ENCODE measurements at regions not wholly inside any gene's neighbourhood (a gene's known extent, or its start where the extent isn't known, plus 50 kb on each side); places are given as distances from the start of the nearest gene placed in this dataset.

GRCh38 chr2:6657855-6658254, 207.9 kb downstream of the CMPK2 start:
- no peak overlapping the region for H3K27ac ChIP-seq
- no peak for DNase-seq
- TF ChIP-seq POLR2A (IDR thresholded peaks at IDR 0.05) (no peak), POLR2AphosphoS5 (IDR thresholded peaks at IDR 0.05) (no peak)
- TF ChIP-seq, protein P1, sequence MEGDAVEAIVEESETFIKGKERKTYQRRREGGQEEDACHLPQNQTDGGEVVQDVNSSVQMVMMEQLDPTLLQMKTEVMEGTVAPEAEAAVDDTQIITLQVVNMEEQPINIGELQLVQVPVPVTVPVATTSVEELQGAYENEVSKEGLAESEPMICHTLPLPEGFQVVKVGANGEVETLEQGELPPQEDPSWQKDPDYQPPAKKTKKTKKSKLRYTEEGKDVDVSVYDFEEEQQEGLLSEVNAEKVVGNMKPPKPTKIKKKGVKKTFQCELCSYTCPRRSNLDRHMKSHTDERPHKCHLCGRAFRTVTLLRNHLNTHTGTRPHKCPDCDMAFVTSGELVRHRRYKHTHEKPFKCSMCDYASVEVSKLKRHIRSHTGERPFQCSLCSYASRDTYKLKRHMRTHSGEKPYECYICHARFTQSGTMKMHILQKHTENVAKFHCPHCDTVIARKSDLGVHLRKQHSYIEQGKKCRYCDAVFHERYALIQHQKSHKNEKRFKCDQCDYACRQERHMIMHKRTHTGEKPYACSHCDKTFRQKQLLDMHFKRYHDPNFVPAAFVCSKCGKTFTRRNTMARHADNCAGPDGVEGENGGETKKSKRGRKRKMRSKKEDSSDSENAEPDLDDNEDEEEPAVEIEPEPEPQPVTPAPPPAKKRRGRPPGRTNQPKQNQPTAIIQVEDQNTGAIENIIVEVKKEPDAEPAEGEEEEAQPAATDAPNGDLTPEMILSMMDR (IDR thresholded peaks at IDR 0.05 in 8 of 11, conservative IDR thresholded peaks at IDR 0.05 in 3 of 11): no peak
- H3K4me1 ChIP-seq: no peaks in the 10 kb centered on the region
- no peaks in the 10 kb centered on the region for H3K27me3 ChIP-seq (replicated peaks in 1 of 7)
- no peaks in the 10 kb centered on the region for H3K9me3 ChIP-seq
- H3K4me3 ChIP-seq: no peak overlapping the region
- H3K36me3 ChIP-seq: no peaks in the 10 kb centered on the region
- WGBS, 5 donors: 61 to 77% (median 65%) methylated on average over 5 of the region's 5 CpGs
- intact Hi-C loops (cut with DNase I; ENCODE audit: low total_unique reads): no loop called here

DNA sequence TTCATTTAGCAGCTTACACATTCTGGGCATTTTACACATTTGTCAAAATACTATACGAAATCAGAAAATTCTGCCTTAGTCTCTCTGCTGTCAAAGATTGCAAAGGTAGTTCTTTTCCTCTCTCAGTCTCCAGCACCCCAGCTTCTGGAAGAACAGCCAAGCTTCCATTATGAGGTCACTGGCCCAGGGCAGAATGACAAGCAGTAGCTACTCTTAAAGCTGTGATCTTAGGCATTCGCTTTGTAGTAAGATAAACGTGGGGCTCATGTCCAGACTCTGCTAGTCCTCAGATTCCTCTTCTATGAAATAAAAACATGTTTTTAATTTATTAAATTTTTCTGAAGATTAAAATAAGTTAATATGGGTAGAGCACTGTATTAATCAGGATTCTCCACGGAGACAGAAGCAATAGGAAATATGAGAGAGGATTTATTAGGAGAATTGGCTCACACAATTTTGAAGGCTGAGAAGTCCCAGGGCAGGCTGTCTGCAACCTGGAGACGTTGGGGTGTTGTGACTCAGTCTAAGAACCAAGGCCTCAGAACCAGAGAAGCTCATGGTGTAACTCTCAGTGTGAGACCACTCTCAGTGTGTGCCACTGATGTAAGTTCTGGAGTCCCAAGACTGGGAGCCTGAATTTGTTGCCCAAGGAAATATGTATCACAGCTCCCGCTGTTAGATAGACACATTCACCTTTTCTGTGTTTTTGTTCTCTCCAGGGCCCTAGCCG, 201.2 kb downstream of the CMPK2 start:
- no peak for TF ChIP-seq POLR2AphosphoS5 (IDR thresholded peaks at IDR 0.05)
- TF ChIP-seq POLR2A (IDR thresholded peaks at IDR 0.05): no peak
- TF ChIP-seq, protein P1 (IDR thresholded peaks at IDR 0.05 in 8 of 11, conservative IDR thresholded peaks at IDR 0.05 in 3 of 11): no peak
- H3K36me3 ChIP-seq: no peaks in the 10 kb centered on the region
- no peak overlapping the region for H3K27ac ChIP-seq
- 72 to 86% (median 76%) methylated on average over 7 of the region's 7 CpGs for WGBS, 5 donors
- no peaks in the 10 kb centered on the region for H3K9me3 ChIP-seq
- no peak for DNase-seq
- H3K27me3 ChIP-seq (replicated peaks in 1 of 7): no peaks in the 10 kb centered on the region
- no peak overlapping the region for H3K4me3 ChIP-seq
- no peaks in the 10 kb centered on the region for H3K4me1 ChIP-seq
- intact Hi-C loops (cut with DNase I; ENCODE audit: low total_unique reads): no loop called here

- 77 to 87% (median 81%) methylated on average over 8 of the region's 8 CpGs for WGBS, 5 donors
- no peak overlapping the region for H3K27ac ChIP-seq
- no peak for TF ChIP-seq POLR2A (IDR thresholded peaks at IDR 0.05)
- TF ChIP-seq, protein P1 (IDR thresholded peaks at IDR 0.05 in 8 of 11, conservative IDR thresholded peaks at IDR 0.05 in 3 of 11): no peak
- TF ChIP-seq POLR2AphosphoS5 (IDR thresholded peaks at IDR 0.05): no peak
- H3K9me3 ChIP-seq: no peaks in the 10 kb centered on the region
- no peak overlapping the region for H3K4me3 ChIP-seq
- H3K4me1 ChIP-seq: no peaks in the 10 kb centered on the region
- DNase-seq: no peak
- H3K36me3 ChIP-seq: no peaks in the 10 kb centered on the region
- intact Hi-C loops (cut with DNase I; ENCODE audit: low total_unique reads): no loop called here
- H3K27me3 ChIP-seq (replicated peaks in 1 of 7): no peaks in the 10 kb centered on the region
Observed at GRCh38 chr2:6665093-6666045, 200.3 kb downstream of the CMPK2 start.

GRCh38 chr2:6667326-6667725, 198.4 kb downstream of the CMPK2 start:
- Histone ChIP-seq H3K36me3 (no peaks in the 10 kb centered on the region), H3K9me3 (no peaks in the 10 kb centered on the region), H3K4me1 (no peaks in the 10 kb centered on the region), H3K4me3 (no peak overlapping the region), H3K27ac (no peak overlapping the region), H3K27me3 (replicated peaks in 1 of 7) (no peaks in the 10 kb centered on the region)
- WGBS, 5 donors: 75 to 94% (median 84%) methylated on average over 4 of the region's 4 CpGs
- TF ChIP-seq, protein P1 (IDR thresholded peaks at IDR 0.05 in 8 of 11, conservative IDR thresholded peaks at IDR 0.05 in 3 of 11): no peak
- TF ChIP-seq POLR2AphosphoS5 (IDR thresholded peaks at IDR 0.05) (no peak), POLR2A (IDR thresholded peaks at IDR 0.05) (no peak)
- intact Hi-C loops (cut with DNase I; ENCODE audit: low total_unique reads): no loop called here
- DNase-seq: no peak

Measured in spleen (tissue), 11 donors.